ENCODE measurements at regions not wholly inside any gene's neighbourhood (a gene's known extent, or its start where the extent isn't known, plus 50 kb on each side); places are given as distances from the start of the nearest gene placed in this dataset.

GRCh38 chr13:90623318-90624011 lies 724.0 kb upstream of the MIR17HG start:
- Histone ChIP-seq H3K36me3 (no peaks in the 10 kb centered on the region), H3K4me3 (no peak overlapping the region), H3K27ac (replicated peaks) (no peak overlapping the region), H3K4me1 (no peaks in the 10 kb centered on the region), H3K9me3 (replicated peaks) (no peaks in the 10 kb centered on the region), H3K27me3 (ENCODE audit: low read depth) (no peaks in the 10 kb centered on the region)
- no peak for TF ChIP-seq CTCF (IDR thresholded peaks at IDR 0.05; ENCODE audit: borderline replicate concordance)
- DNase-seq: no peak
- intact Hi-C loops (cut with micrococcal nuclease): no loop called here

DNA sequence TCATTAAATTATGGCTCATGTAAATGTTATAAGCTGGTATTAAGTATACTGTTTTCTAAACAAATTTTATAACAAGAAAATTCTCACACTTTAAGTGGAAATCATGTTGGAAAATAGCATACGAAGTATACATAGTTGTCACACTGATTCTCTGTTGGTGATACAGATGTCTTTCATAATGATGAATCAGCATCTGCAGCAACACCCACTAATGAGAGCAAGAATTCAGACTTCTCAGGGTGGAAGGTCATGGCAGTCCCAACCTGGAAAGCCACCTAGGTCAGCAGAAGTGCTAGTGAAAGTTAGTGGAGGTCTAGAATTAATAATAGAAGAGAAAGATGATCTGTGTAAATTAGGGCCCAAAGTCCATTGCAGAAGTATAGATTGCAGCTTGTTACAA lies 719.7 kb upstream of the MIR17HG start:
- intact Hi-C loops (cut with micrococcal nuclease): no loop called here
- H3K27me3 ChIP-seq (ENCODE audit: low read depth): no peaks in the 10 kb centered on the region
- no peak for TF ChIP-seq CTCF (IDR thresholded peaks at IDR 0.05; ENCODE audit: borderline replicate concordance)

DNA sequence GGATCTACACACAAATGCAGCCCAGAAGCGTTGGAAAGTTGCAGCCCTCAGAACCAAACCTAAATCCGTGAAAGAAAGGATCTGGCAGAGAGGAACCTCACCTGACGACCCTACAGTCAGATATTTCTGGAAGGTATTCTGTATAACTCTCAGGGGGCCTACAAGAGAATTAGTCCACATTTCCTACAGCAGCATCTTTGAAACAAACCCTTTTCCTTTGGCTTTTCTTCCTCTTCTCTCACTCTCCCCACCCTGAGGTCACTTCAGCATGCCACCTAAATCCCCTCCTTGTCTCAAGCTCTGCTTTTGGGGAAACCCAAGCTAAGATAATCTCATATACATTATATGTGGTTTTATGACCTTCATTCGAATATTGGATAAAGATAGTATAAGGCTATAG lies 719.0 kb upstream of the MIR17HG start:
- Histone ChIP-seq H3K27me3 (ENCODE audit: low read depth) (no peaks in the 10 kb centered on the region), H3K4me3 (no peak overlapping the region), H3K27ac (replicated peaks) (no peak overlapping the region), H3K9me3 (replicated peaks) (no peaks in the 10 kb centered on the region), H3K36me3 (no peaks in the 10 kb centered on the region), H3K4me1 (no peaks in the 10 kb centered on the region)
- no peak for TF ChIP-seq CTCF (IDR thresholded peaks at IDR 0.05; ENCODE audit: borderline replicate concordance)
- intact Hi-C loops (cut with micrococcal nuclease): no loop called here
- DNase-seq: no peak

More for the DNA sequence above, 719.7 kb upstream of the MIR17HG start:
- Histone ChIP-seq H3K27ac (replicated peaks) (no peak overlapping the region), H3K4me3 (no peak overlapping the region), H3K9me3 (replicated peaks) (no peaks in the 10 kb centered on the region), H3K4me1 (no peaks in the 10 kb centered on the region), H3K36me3 (no peaks in the 10 kb centered on the region)
- DNase-seq: no peak

DNA sequence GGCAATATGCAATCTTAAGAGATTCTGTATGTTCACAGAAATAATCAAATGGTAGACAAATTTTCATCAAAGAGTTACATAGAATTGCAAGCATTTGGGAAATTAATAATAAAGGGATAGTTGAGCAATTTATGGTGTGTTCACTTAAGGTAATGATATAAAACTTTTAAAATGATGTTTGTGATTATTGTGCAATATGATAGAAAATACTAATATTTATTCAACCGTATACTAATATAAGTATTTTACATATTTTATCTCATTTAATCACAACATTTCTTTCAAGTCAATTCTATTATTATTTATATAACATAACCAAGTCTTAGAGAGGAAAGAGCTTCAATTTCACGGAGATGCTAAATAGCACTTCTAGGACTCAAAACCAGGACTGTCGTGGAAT lies 716.8 kb upstream of the MIR17HG start:
- TF ChIP-seq CTCF (IDR thresholded peaks at IDR 0.05; ENCODE audit: borderline replicate concordance): no peak
- no peaks in the 10 kb centered on the region for H3K36me3 ChIP-seq
- H3K4me3 ChIP-seq: no peak overlapping the region
- H3K27ac ChIP-seq (replicated peaks): no peak overlapping the region
- DNase-seq: no peak
- no peaks in the 10 kb centered on the region for H3K27me3 ChIP-seq (ENCODE audit: low read depth)
- intact Hi-C loops (cut with micrococcal nuclease): no loop called here
- no peaks in the 10 kb centered on the region for H3K9me3 ChIP-seq (replicated peaks)
- H3K4me1 ChIP-seq: no peaks in the 10 kb centered on the region

DNA sequence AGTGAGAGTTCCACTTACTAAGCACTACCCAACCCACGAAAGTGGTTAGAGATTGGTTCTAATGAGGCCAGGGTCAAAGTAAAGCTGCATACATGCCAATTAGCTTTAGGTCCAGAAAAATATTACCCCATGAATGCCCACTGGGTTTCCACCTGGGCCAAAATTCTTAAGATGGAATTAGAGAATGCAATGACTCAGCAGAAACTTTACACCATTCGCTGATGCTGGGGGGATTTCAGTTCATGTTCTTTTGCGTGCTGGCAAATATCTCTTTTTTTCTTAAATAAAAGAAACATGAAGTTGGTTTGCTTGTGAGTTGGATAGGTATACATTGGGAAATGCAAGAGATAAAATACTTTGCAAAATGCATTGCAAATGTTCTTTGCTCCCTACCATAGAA lies 715.3 kb upstream of the MIR17HG start:
- Histone ChIP-seq H3K4me3 (no peak overlapping the region), H3K9me3 (replicated peaks) (no peaks in the 10 kb centered on the region), H3K27me3 (ENCODE audit: low read depth) (no peaks in the 10 kb centered on the region), H3K36me3 (no peaks in the 10 kb centered on the region), H3K4me1 (no peaks in the 10 kb centered on the region), H3K27ac (replicated peaks) (no peak overlapping the region)
- no peak for TF ChIP-seq CTCF (IDR thresholded peaks at IDR 0.05; ENCODE audit: borderline replicate concordance)
- DNase-seq: no peak
- intact Hi-C loops (cut with micrococcal nuclease): no loop called here

Data from left ventricle myocardium inferior (tissue), 1 donor.